ENCODE measurements at regions not wholly inside any gene's neighbourhood (a gene's known extent, or its start where the extent isn't known, plus 50 kb on each side); places are given as distances from the start of the nearest gene placed in this dataset.

GRCh38 chr7:18289788-18290187 lies 205.8 kb upstream of the HDAC9 start:
- no peak for ATAC-seq
- H3K36me3 Mint-ChIP-seq, result no peaks in the 10 kb centered on the region
- H3K9me3 Mint-ChIP-seq, result no peaks in the 10 kb centered on the region
- H3K4me3 Mint-ChIP-seq, result peak overlapping the region; percentile 75
- peaks cover 44% of the 10 kb centered on the region for H3K4me1 Mint-ChIP-seq
- H3K27ac Mint-ChIP-seq, result peak overlapping the region; percentile 79
- no peaks in the 10 kb centered on the region for H3K27me3 Mint-ChIP-seq

- no peak for ATAC-seq
- Mint-ChIP-seq H3K4me3 (peak overlapping the region; percentile 75), H3K4me1 (peaks cover 48% of the 10 kb centered on the region), H3K27me3 (no peaks in the 10 kb centered on the region), H3K36me3 (no peaks in the 10 kb centered on the region), H3K27ac (peak overlapping the region; percentile 79), H3K9me3 (no peaks in the 10 kb centered on the region)
Measured at GRCh38 chr7:18290223-18290622, 205.3 kb upstream of the HDAC9 start.

GRCh38 chr7:18290865-18291264 lies 204.7 kb upstream of the HDAC9 start:
- H3K27ac Mint-ChIP-seq, result peak overlapping the region; percentile 79
- no peaks in the 10 kb centered on the region for H3K36me3 Mint-ChIP-seq
- H3K9me3 Mint-ChIP-seq, result no peaks in the 10 kb centered on the region
- H3K4me1 Mint-ChIP-seq, result peaks cover 54% of the 10 kb centered on the region
- H3K4me3 Mint-ChIP-seq, result peak overlapping the region; percentile 75
- no peaks in the 10 kb centered on the region for H3K27me3 Mint-ChIP-seq
- ATAC-seq, result no peak

GRCh38 chr7:18292584-18292983 lies 203.0 kb upstream of the HDAC9 start:
- no peak for ATAC-seq
- Mint-ChIP-seq H3K27me3 (no peaks in the 10 kb centered on the region), H3K9me3 (no peaks in the 10 kb centered on the region), H3K4me1 (peaks cover 65% of the 10 kb centered on the region), H3K27ac (peak overlapping the region; percentile 62), H3K4me3 (peak overlapping the region; percentile 13), H3K36me3 (no peaks in the 10 kb centered on the region)

- no peak for ATAC-seq
- Mint-ChIP-seq H3K4me1 (peaks cover 56% of the 10 kb centered on the region), H3K4me3 (no peak overlapping the region)
Measured at GRCh38 chr7:18293759-18294158, 201.8 kb upstream of the HDAC9 start.

GRCh38 chr7:18294411-18294810 lies 201.1 kb upstream of the HDAC9 start:
- peak overlapping the region; percentile 55 for H3K27ac Mint-ChIP-seq
- no peaks in the 10 kb centered on the region for H3K9me3 Mint-ChIP-seq
- no peaks in the 10 kb centered on the region for H3K36me3 Mint-ChIP-seq
- H3K4me1 Mint-ChIP-seq, result peaks cover 54% of the 10 kb centered on the region
- no peak for ATAC-seq
- H3K27me3 Mint-ChIP-seq, result no peaks in the 10 kb centered on the region
- no peak overlapping the region for H3K4me3 Mint-ChIP-seq

More at GRCh38 chr7:18293759-18294158, 201.8 kb upstream of the HDAC9 start:
- H3K27ac Mint-ChIP-seq, result peak overlapping the region; percentile 62
- H3K27me3 Mint-ChIP-seq, result no peaks in the 10 kb centered on the region
- no peaks in the 10 kb centered on the region for H3K9me3 Mint-ChIP-seq
- H3K36me3 Mint-ChIP-seq, result no peaks in the 10 kb centered on the region

- Mint-ChIP-seq H3K27ac (peak overlapping the region; percentile 35), H3K9me3 (no peaks in the 10 kb centered on the region), H3K27me3 (no peaks in the 10 kb centered on the region), H3K4me1 (peaks cover 40% of the 10 kb centered on the region), H3K4me3 (no peak overlapping the region), H3K36me3 (no peaks in the 10 kb centered on the region)
- no peak for ATAC-seq
Measured at GRCh38 chr7:18295781-18296423, 199.6 kb upstream of the HDAC9 start.

GRCh38 chr7:18302097-18302496 lies 193.5 kb upstream of the HDAC9 start:
- ATAC-seq, result no peak
- Mint-ChIP-seq H3K9me3 (no peaks in the 10 kb centered on the region), H3K4me3 (no peak overlapping the region), H3K27me3 (no peaks in the 10 kb centered on the region), H3K27ac (no peak overlapping the region), H3K36me3 (no peaks in the 10 kb centered on the region), H3K4me1 (peaks cover 25% of the 10 kb centered on the region)

GRCh38 chr7:18305866-18306265 lies 189.7 kb upstream of the HDAC9 start:
- peaks cover 25% of the 10 kb centered on the region for H3K4me1 Mint-ChIP-seq
- no peaks in the 10 kb centered on the region for H3K9me3 Mint-ChIP-seq
- H3K36me3 Mint-ChIP-seq, result no peaks in the 10 kb centered on the region
- ATAC-seq, result no peak
- H3K27ac Mint-ChIP-seq, result no peak overlapping the region
- no peak overlapping the region for H3K4me3 Mint-ChIP-seq
- H3K27me3 Mint-ChIP-seq, result no peaks in the 10 kb centered on the region

- no peaks in the 10 kb centered on the region for H3K27me3 Mint-ChIP-seq
- no peak for ATAC-seq
- no peak overlapping the region for H3K4me3 Mint-ChIP-seq
- H3K4me1 Mint-ChIP-seq, result peaks cover 27% of the 10 kb centered on the region
- H3K36me3 Mint-ChIP-seq, result no peaks in the 10 kb centered on the region
- H3K27ac Mint-ChIP-seq, result no peak overlapping the region
- no peaks in the 10 kb centered on the region for H3K9me3 Mint-ChIP-seq
Measured at GRCh38 chr7:18306696-18307095, 188.9 kb upstream of the HDAC9 start.

GRCh38 chr7:18308938-18309337 lies 186.6 kb upstream of the HDAC9 start:
- Mint-ChIP-seq H3K9me3 (no peaks in the 10 kb centered on the region), H3K27ac (no peak overlapping the region), H3K27me3 (no peaks in the 10 kb centered on the region), H3K4me3 (no peak overlapping the region), H3K36me3 (no peaks in the 10 kb centered on the region), H3K4me1 (peaks cover 22% of the 10 kb centered on the region)
- no peak for ATAC-seq

GRCh38 chr7:18312482-18312881 lies 183.1 kb upstream of the HDAC9 start:
- no peak for ATAC-seq
- H3K4me3 Mint-ChIP-seq, result no peak overlapping the region
- H3K4me1 Mint-ChIP-seq, result peaks cover 10% of the 10 kb centered on the region
- no peaks in the 10 kb centered on the region for H3K9me3 Mint-ChIP-seq
- H3K36me3 Mint-ChIP-seq, result no peaks in the 10 kb centered on the region
- H3K27me3 Mint-ChIP-seq, result no peaks in the 10 kb centered on the region
- peak overlapping the region; percentile 17 for H3K27ac Mint-ChIP-seq

GRCh38 chr7:18313965-18314364 lies 181.6 kb upstream of the HDAC9 start:
- Mint-ChIP-seq H3K4me3 (no peak overlapping the region), H3K27ac (no peak overlapping the region), H3K9me3 (no peaks in the 10 kb centered on the region), H3K36me3 (no peaks in the 10 kb centered on the region), H3K4me1 (peaks cover 10% of the 10 kb centered on the region), H3K27me3 (no peaks in the 10 kb centered on the region)
- ATAC-seq, result no peak

GRCh38 chr7:18315241-18315640 lies 180.3 kb upstream of the HDAC9 start:
- Mint-ChIP-seq H3K4me3 (no peak overlapping the region), H3K9me3 (no peaks in the 10 kb centered on the region), H3K36me3 (no peaks in the 10 kb centered on the region), H3K4me1 (peaks cover 13% of the 10 kb centered on the region), H3K27ac (no peak overlapping the region), H3K27me3 (no peaks in the 10 kb centered on the region)
- no peak for ATAC-seq

GRCh38 chr7:18317941-18318340 lies 177.6 kb upstream of the HDAC9 start:
- peaks cover 14% of the 10 kb centered on the region for H3K4me1 Mint-ChIP-seq
- no peaks in the 10 kb centered on the region for H3K36me3 Mint-ChIP-seq
- H3K27ac Mint-ChIP-seq, result no peak overlapping the region
- no peaks in the 10 kb centered on the region for H3K27me3 Mint-ChIP-seq
- H3K9me3 Mint-ChIP-seq, result no peaks in the 10 kb centered on the region
- ATAC-seq, result no peak
- H3K4me3 Mint-ChIP-seq, result no peak overlapping the region

- peaks cover 14% of the 10 kb centered on the region for H3K4me1 Mint-ChIP-seq
- no peak overlapping the region for H3K4me3 Mint-ChIP-seq
Measured at GRCh38 chr7:18320422-18320821, 175.1 kb upstream of the HDAC9 start.

More at GRCh38 chr7:18320422-18320821, 175.1 kb upstream of the HDAC9 start:
- Mint-ChIP-seq H3K9me3 (no peaks in the 10 kb centered on the region), H3K27ac (no peak overlapping the region), H3K36me3 (no peaks in the 10 kb centered on the region), H3K27me3 (no peaks in the 10 kb centered on the region)
- ATAC-seq, result no peak

Data from stimulated activated memory B cell treated with anti-CD40 and anti-IgM and Interleukin-4, amounts not matched to agents 10 μg/mL and 1 μg/mL and 100 μg/mL, for 72 hours (primary cell).